H1 (cell line): ENCODE measurements at regions not wholly inside any gene's neighbourhood (a gene's known extent, or its start where the extent isn't known, plus 50 kb on each side); places are given as distances from the start of the nearest gene placed in this dataset.
A peak's percentile ranks its signal among the peaks of the same experiment; 100 is the strongest.

Source experiments
- CTCF ChIA-PET: fragments of 300-600 bp; sonication (Branson Sonifier 250); formaldehyde crosslinking; loops from one replicate; lab custom pipeline; 2021; ENCODE audit not compliant: partially characterized antibody; lab: Charles Lee
- POLR2A ChIA-PET: fragments of 300-600 bp; sonication (Branson Sonifier 250); formaldehyde crosslinking; loops from one replicate; lab custom pipeline; 2021; ENCODE audit warnings: inconsistent platforms; ENCODE audit not compliant: partially characterized antibody; lab: Charles Lee
- DNase-seq, 2 experiments: peaks; one replicate each; pipeline versions ENCODE4 v3.0.0 to v3.0.0-alpha.2; 2010 to 2022; ENCODE audit warnings: low spot score in 2 of 2, low read depth in 1 of 2, mixed read lengths in 1 of 2
- FAIRE-seq: peaks from 2 replicates; lab custom pipeline; 2011; peaks lifted over from hg19 to GRCh38; lab: Jason Lieb, UNC
- H2AFZ ChIP-seq: 2 replicates; pipeline ENCODE4 v1.8.1; 2012; ENCODE audit warnings: low read length, inconsistent platforms
- H2AK5ac ChIP-seq: 2 replicates; pipeline ENCODE4 v1.6.1; 2013; ENCODE audit warnings: low read depth, low read length
- H2BK120ac ChIP-seq: replicated peaks from 2 replicates; pipeline ENCODE3; 2013; ENCODE audit warnings: low read depth, low read length, inconsistent platforms
- H2BK12ac ChIP-seq: 2 replicates; pipeline ENCODE4 v1.6.1; 2013; ENCODE audit warnings: low read depth, low read length
- H2BK15ac ChIP-seq: 2 replicates; pipeline ENCODE4 v1.6.1; 2013; ENCODE audit warnings: low read length
- H2BK20ac ChIP-seq: 2 replicates; pipeline ENCODE4 v1.6.1; 2013; ENCODE audit warnings: low read length
- H2BK5ac ChIP-seq: 2 replicates; pipeline ENCODE4 v1.6.1; 2013; ENCODE audit warnings: low read depth, low read length
- H3K14ac ChIP-seq: 2 replicates; pipeline ENCODE4 v1.6.1; 2013; ENCODE audit warnings: inconsistent platforms; ENCODE audit not compliant: insufficient read length
- H3K18ac ChIP-seq: 2 replicates; pipeline ENCODE4 v1.6.1; 2013; ENCODE audit warnings: low read length; ENCODE audit errors: extremely low read depth
- H3K23ac ChIP-seq: 2 replicates; pipeline ENCODE4 v1.6.1; 2013; ENCODE audit warnings: inconsistent platforms; ENCODE audit not compliant: insufficient read length
- H3K23me2 ChIP-seq: 2 replicates; pipeline ENCODE4 v1.6.1; 2013; ENCODE audit warnings: low read depth, low read length
- H3K27ac ChIP-seq: 2 replicates; pipeline ENCODE4 v1.6.1; 2011; ENCODE audit warnings: low read depth, low read length, inconsistent platforms
- H3K27me3 ChIP-seq, 4 experiments: replicated peaks in 1 of 4; 1 replicate in 1 of 4; 2 replicates in 3 of 4; pipeline versions ENCODE4 v1.6.1 to v1.8.1; 2011 to 2013; ENCODE audit warnings: low read length in 3 of 4, mild to moderate bottlenecking in 3 of 4, inconsistent platforms in 2 of 4, mixed read lengths in 2 of 4, moderate library complexity in 1 of 4; ENCODE audit not compliant: control insufficient read depth in 3 of 4, insufficient read depth in 3 of 4; ENCODE audit errors: extremely low read depth in 1 of 4
- H3K36me3 ChIP-seq, 4 experiments: 2 replicates each; pipeline versions ENCODE4 v1.6.1 to v1.8.1; 2011 to 2013; ENCODE audit warnings: mild to moderate bottlenecking in 4 of 4, low read length in 3 of 4, moderate library complexity in 2 of 4, control low read depth in 1 of 4, inconsistent platforms in 1 of 4; ENCODE audit not compliant: insufficient read depth in 4 of 4, control insufficient read depth in 2 of 4
- H3K4ac ChIP-seq: replicated peaks from 2 replicates; pipeline ENCODE3; 2013; ENCODE audit warnings: low read length, low read depth, mixed read lengths, inconsistent platforms; ENCODE audit not compliant: insufficient read length
- H3K4me1 ChIP-seq, 4 experiments: replicated peaks in 1 of 4; 1 replicate in 1 of 4; 2 replicates in 3 of 4; pipeline versions ENCODE4 v1.6.1 to v1.8.1; 2011 to 2013; ENCODE audit warnings: low read length in 3 of 4, inconsistent platforms in 2 of 4, mixed read lengths in 1 of 4; ENCODE audit not compliant: insufficient read depth in 4 of 4, control insufficient read depth in 3 of 4
- H3K4me2 ChIP-seq, 2 experiments: 2 replicates each; pipeline versions ENCODE4 v1.6.1 to v1.8.1; 2011 to 2013; ENCODE audit warnings: low read depth in 2 of 2, low read length in 2 of 2, control low read depth in 1 of 2, inconsistent platforms in 1 of 2, mild to moderate bottlenecking in 1 of 2; ENCODE audit not compliant: insufficient read depth in 1 of 2
- H3K4me3 ChIP-seq, 4 experiments: fragments of 200-600, 300-600 bp in 1 of 4; sonication (generic), shearing (Covaris generic), sonication (Bioruptor Twin) in 1 of 4; 2 replicates each; pipeline versions ENCODE4 v1.5.1 to v1.8.1; 2011 to 2016; ENCODE audit warnings: low read length in 4 of 4, low read depth in 3 of 4, control low read depth in 2 of 4, inconsistent platforms in 2 of 4, mild to moderate bottlenecking in 2 of 4, mixed read lengths in 1 of 4, moderate library complexity in 1 of 4; ENCODE audit not compliant: insufficient read depth in 2 of 4; ENCODE audit errors: extremely low read depth in 1 of 4
- H3K56ac ChIP-seq: replicated peaks from 2 replicates; pipeline ENCODE3; 2013; ENCODE audit warnings: low read depth, mild to moderate bottlenecking, mixed read lengths, low read length, inconsistent platforms; ENCODE audit not compliant: insufficient read length
- H3K79me1 ChIP-seq: 2 replicates; pipeline ENCODE4 v1.6.1; 2013; ENCODE audit warnings: low read depth, low read length, control low read depth
- H3K79me2 ChIP-seq, 2 experiments: 2 replicates each; pipeline versions ENCODE4 v1.6.1 to v1.8.1; 2012 to 2013; ENCODE audit warnings: low read length in 2 of 2, mild to moderate bottlenecking in 2 of 2, inconsistent platforms in 1 of 2; ENCODE audit not compliant: insufficient read depth in 2 of 2, control insufficient read depth in 1 of 2
- H3K9ac ChIP-seq, 4 experiments: replicated peaks in 1 of 4; 1 replicate in 1 of 4; 2 replicates in 3 of 4; pipeline versions ENCODE4 v1.6.1 to v1.8.1; 2011 to 2013; ENCODE audit warnings: low read depth in 3 of 4, low read length in 3 of 4, control low read depth in 2 of 4, mild to moderate bottlenecking in 2 of 4, moderate library complexity in 2 of 4, inconsistent platforms in 1 of 4; ENCODE audit errors: extremely low read depth in 1 of 4
- H3K9me3 ChIP-seq, 2 experiments: 2 replicates each; pipeline versions ENCODE4 v1.6.1 to v1.8.1; 2012 to 2013; ENCODE audit warnings: mild to moderate bottlenecking in 2 of 2, moderate library complexity in 2 of 2, control low read depth in 1 of 2, inconsistent platforms in 1 of 2, low read depth in 1 of 2, low read length in 1 of 2, mixed read lengths in 1 of 2; ENCODE audit not compliant: insufficient read depth in 2 of 2
- H4K20me1 ChIP-seq, 2 experiments: replicated peaks in 1 of 2; 2 replicates each; pipeline versions ENCODE3 to v1.8.1; 2011 to 2013; ENCODE audit warnings: inconsistent platforms in 2 of 2, low read length in 2 of 2, mild to moderate bottlenecking in 1 of 2; ENCODE audit not compliant: insufficient read depth in 2 of 2, control insufficient read depth in 1 of 2
- H4K5ac ChIP-seq: 2 replicates; pipeline ENCODE4 v1.6.1; 2013; ENCODE audit warnings: low read length, low read depth, mixed read lengths, inconsistent platforms; ENCODE audit not compliant: insufficient read length
- H4K8ac ChIP-seq: 2 replicates; pipeline ENCODE4 v1.8.0; 2013; ENCODE audit warnings: mild to moderate bottlenecking, moderate library complexity, low read length, inconsistent platforms; ENCODE audit not compliant: insufficient read depth; ENCODE audit errors: extremely low read depth
- H4K91ac ChIP-seq: replicated peaks from 2 replicates; pipeline ENCODE3; 2013; ENCODE audit warnings: low read length, mixed read lengths, inconsistent platforms; ENCODE audit not compliant: insufficient read length
- CEBPB ChIP-seq: IDR thresholded peaks from 2 replicates; pipeline ENCODE4 v1.6.1; 2012; ENCODE audit warnings: low read depth, low read length
- CHD1 ChIP-seq: IDR thresholded peaks from 2 replicates; pipeline ENCODE4 v1.6.1; 2012; ENCODE audit warnings: low read depth, low read length, improper control_type of control experiment
- CTBP2 ChIP-seq: IDR thresholded peaks from 2 replicates; pipeline ENCODE4 v1.7.0; 2011; ENCODE audit warnings: borderline replicate concordance, mild to moderate bottlenecking, moderate library complexity, mixed read lengths, low read length; ENCODE audit not compliant: insufficient read depth, insufficient read length
- EGR1 ChIP-seq: IDR thresholded peaks from 2 replicates; pipeline ENCODE4 v1.6.1; 2011; ENCODE audit warnings: low read depth, low read length, borderline replicate concordance
- GABPA ChIP-seq: IDR thresholded peaks from 2 replicates; pipeline ENCODE4 v1.6.1; 2011; ENCODE audit warnings: mild to moderate bottlenecking, low read length, moderate library complexity, borderline replicate concordance; ENCODE audit not compliant: insufficient read depth
- GTF2F1 ChIP-seq: IDR thresholded peaks from 2 replicates; pipeline ENCODE4 v1.6.1; 2012; ENCODE audit warnings: low read depth, low read length, improper control_type of control experiment, borderline replicate concordance
- HDAC2 ChIP-seq, 2 experiments: fragments of 300-600 bp in 1 of 2; sonication (generic) in 1 of 2; IDR thresholded peaks; 2 replicates each; pipeline ENCODE4 v1.6.1; 2011 to 2012; ENCODE audit warnings: low read depth in 2 of 2, low read length in 2 of 2, mild to moderate bottlenecking in 2 of 2, moderate library complexity in 2 of 2, borderline replicate concordance in 1 of 2, inconsistent platforms in 1 of 2
- JUND ChIP-seq: IDR thresholded peaks from 2 replicates; pipeline ENCODE4 v1.6.1; 2011; ENCODE audit warnings: mild to moderate bottlenecking, improper control_type of control experiment, low read length
- MAFK ChIP-seq: IDR thresholded peaks from 2 replicates; pipeline ENCODE4 v1.6.1; 2012; ENCODE audit warnings: low read depth, mild to moderate bottlenecking, improper control_type of control experiment, low read length
- POLR2A ChIP-seq, 2 experiments: IDR thresholded peaks; 1 replicate in 1 of 2; 2 replicates in 1 of 2; pipeline ENCODE4 v1.6.1; 2011; ENCODE audit warnings: low read depth in 2 of 2, low read length in 2 of 2, mild to moderate bottlenecking in 2 of 2; ENCODE audit errors: control extremely low read depth in 1 of 2
- RFX5 ChIP-seq: IDR thresholded peaks from 2 replicates; pipeline ENCODE4 v1.6.1; 2011; ENCODE audit warnings: low read depth, low read length, improper control_type of control experiment, borderline replicate concordance
- SIX5 ChIP-seq: IDR thresholded peaks from 2 replicates; pipeline ENCODE4 v1.6.1; 2011; ENCODE audit warnings: mild to moderate bottlenecking, low read depth, low read length
- SRF ChIP-seq: IDR thresholded peaks from 2 replicates; pipeline ENCODE4 v1.6.1; 2011; ENCODE audit warnings: mild to moderate bottlenecking, low read depth, low read length, moderate library complexity
- TAF1 ChIP-seq: IDR thresholded peaks from 2 replicates; pipeline ENCODE4 v1.6.1; 2011; ENCODE audit warnings: mild to moderate bottlenecking, low read depth, low read length
- YY1 ChIP-seq: IDR thresholded peaks from 2 replicates; pipeline ENCODE4 v1.6.1; 2011; ENCODE audit warnings: low read depth, mild to moderate bottlenecking, low read length
- WGBS, 2 experiments: shearing (Covaris generic) in 1 of 2; methylation state at CpG; one replicate each; pipeline versions ENCODE4 v1.1.6 to v1.1.7; 2013 to 2015; ENCODE audit warnings: low lambda C conversion rate in 2 of 2, mixed read lengths in 2 of 2, inconsistent platforms in 1 of 2, low coverage in 1 of 2, missing lambda C conversion rate in 1 of 2; ENCODE audit not compliant: insufficient replicate concordance in 2 of 2, insufficient coverage in 1 of 2, insufficient read length in 1 of 2; ENCODE audit errors: extremely low coverage in 1 of 2, missing lambda C conversion rate in 1 of 2; 5-methylcytosine and 5-hydroxymethylcytosine counted together
- TF ChIP-seq, protein P1 (sequence below): IDR thresholded peaks from 2 replicates; pipeline ENCODE4 v1.6.1; 2012; ENCODE audit warnings: inconsistent platforms

DNA sequence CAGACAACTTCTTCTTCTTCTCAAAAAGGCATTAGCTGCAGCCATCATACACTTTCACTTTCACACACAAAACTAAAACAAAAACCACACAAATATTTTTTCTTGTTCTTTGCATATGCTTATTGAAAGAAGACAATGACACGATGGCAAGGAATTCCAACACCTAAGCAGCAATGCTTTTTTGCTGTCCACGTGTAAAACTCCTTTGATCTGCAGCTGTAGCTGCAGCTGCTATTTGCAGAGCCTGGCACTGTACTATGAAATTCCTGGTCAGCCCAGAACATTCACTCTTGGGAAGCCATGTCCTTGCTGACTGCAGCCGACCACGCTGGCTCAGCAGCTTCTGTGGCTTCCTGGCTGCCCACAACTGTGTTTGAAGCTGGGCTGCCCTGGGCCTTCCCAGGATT, 316.2 kb downstream of the CDH2 start:
- DNase-seq = no peak
- no peak overlapping the region for H4K5ac ChIP-seq
- no peak overlapping the region for H3K4me3 ChIP-seq
- H4K8ac ChIP-seq = no peak overlapping the region
- H3K36me3 ChIP-seq = no peaks in the 10 kb centered on the region
- no peak overlapping the region for H4K91ac ChIP-seq
- no peak overlapping the region for H3K4ac ChIP-seq
- H2BK15ac ChIP-seq = no peak overlapping the region
- no peak overlapping the region for H2BK120ac ChIP-seq
- H2BK20ac ChIP-seq = no peak overlapping the region
- WGBS, 2 experiments = 82% methylated on average over 4 of the region's 4 CpGs; no CpG with 5 or more reads in 1 of the 2 experiments
- no peak overlapping the region for H3K9ac ChIP-seq
- no peak for FAIRE-seq
- H3K14ac ChIP-seq = no peak overlapping the region
- no peaks in the 10 kb centered on the region for H3K9me3 ChIP-seq
- H2AK5ac ChIP-seq = no peak overlapping the region
- H3K56ac ChIP-seq = no peak overlapping the region
- H3K27me3 ChIP-seq = no peaks in the 10 kb centered on the region
- H3K23me2 ChIP-seq = no peaks in the 10 kb centered on the region
- no peaks in the 10 kb centered on the region for H3K79me2 ChIP-seq
- H3K27ac ChIP-seq = no peak overlapping the region
- ChIA-PET POLR2A (no interaction called here), CTCF (no interaction called here)
- no peaks in the 10 kb centered on the region for H3K79me1 ChIP-seq
- H2AFZ ChIP-seq = peak overlapping the region; percentile 95
- no peak overlapping the region for H2BK5ac ChIP-seq
- no peak overlapping the region for H2BK12ac ChIP-seq
- no peak overlapping the region for H3K18ac ChIP-seq
- no peak overlapping the region for H3K23ac ChIP-seq
- no peaks in the 10 kb centered on the region for H3K4me1 ChIP-seq
- no peaks in the 10 kb centered on the region for H4K20me1 ChIP-seq
- H3K4me2 ChIP-seq = no peak overlapping the region
- TF ChIP-seq, protein P1, sequence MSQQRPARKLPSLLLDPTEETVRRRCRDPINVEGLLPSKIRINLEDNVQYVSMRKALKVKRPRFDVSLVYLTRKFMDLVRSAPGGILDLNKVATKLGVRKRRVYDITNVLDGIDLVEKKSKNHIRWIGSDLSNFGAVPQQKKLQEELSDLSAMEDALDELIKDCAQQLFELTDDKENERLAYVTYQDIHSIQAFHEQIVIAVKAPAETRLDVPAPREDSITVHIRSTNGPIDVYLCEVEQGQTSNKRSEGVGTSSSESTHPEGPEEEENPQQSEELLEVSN = no peak
- TF ChIP-seq SIX5 = no peak
- TF ChIP-seq GTF2F1 = no peak
- no peak for TF ChIP-seq CHD1
- no peak for TF ChIP-seq POLR2A (IDR thresholded peaks at IDR 0.05; ENCODE audit: control extremely low read depth in 1 of 2, low read depth in 2 of 2, low read length in 2 of 2)
- TF ChIP-seq SRF = no peak
- TF ChIP-seq JUND = no peak
- no peak for TF ChIP-seq TAF1
- TF ChIP-seq CTBP2 = no peak
- TF ChIP-seq RFX5 = no peak
- no peak for TF ChIP-seq MAFK
- TF ChIP-seq HDAC2 (IDR thresholded peaks at IDR 0.05; ENCODE audit: borderline replicate concordance in 1 of 2, low read depth in 2 of 2, low read length in 2 of 2) = no peak
- TF ChIP-seq EGR1 = no peak
- no peak for TF ChIP-seq CEBPB
- no peak for TF ChIP-seq GABPA
- TF ChIP-seq YY1 = no peak
